ENCODE measurements at regions not wholly inside any gene's neighbourhood (a gene's known extent, or its start where the extent isn't known, plus 50 kb on each side); places are given as distances from the start of the nearest gene placed in this dataset.

DNA sequence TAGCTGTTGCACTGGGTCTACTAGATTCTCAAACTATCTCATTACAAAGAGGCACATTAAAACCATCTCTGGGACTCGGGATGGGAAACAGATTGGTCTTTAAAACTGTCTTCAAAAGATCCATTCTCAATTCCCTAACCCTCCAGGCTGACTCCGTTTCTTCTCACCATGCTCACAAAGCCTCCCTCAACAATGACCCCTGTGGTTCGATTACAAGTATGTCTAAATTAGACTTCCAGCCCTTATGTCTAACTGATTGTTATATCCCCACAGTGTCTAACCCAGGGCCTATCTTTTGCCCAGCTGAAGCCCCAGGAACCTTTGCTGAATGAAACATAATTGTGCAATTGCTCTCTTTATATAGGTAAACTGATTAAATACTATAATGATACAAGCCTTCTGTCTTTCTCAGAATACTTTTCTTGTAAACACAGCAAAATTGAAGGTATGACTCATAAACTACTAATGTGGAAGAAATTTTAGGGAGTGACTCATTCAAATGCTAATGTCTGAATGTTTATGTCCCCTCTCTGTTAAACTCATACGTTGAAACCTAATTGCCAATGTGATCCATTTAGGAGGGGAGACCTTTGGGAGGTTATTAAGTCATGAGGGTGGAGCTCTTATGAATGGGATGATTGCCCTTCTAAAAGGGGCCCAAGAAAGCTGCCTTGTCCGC, 65.6 kb upstream of the DAB1 start:
- DNase-seq, result no peak
- intact Hi-C loops (cut with DNase I), result no loop called here

DNA sequence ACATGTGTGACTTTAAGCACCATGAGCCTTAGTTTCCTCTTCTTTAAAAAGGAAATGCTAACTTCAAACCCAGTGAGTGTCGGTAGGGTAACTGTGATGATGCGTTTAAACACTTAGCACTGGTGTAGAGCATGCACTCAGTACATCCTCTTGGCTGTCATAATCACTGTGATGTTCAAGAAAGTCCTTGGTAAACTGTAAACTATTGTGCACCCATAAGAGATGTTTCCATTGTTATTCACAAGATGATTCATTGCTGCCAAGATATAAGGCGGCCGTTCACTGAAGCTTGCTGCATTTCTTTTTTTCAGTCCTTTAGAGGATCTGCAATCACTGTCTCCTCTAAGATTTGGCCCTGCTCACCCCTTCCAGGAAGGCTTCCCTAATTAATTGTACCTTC, 61.8 kb upstream of the DAB1 start:
- intact Hi-C loops (cut with DNase I), result no loop called here
- DNase-seq, result no peak

DNA sequence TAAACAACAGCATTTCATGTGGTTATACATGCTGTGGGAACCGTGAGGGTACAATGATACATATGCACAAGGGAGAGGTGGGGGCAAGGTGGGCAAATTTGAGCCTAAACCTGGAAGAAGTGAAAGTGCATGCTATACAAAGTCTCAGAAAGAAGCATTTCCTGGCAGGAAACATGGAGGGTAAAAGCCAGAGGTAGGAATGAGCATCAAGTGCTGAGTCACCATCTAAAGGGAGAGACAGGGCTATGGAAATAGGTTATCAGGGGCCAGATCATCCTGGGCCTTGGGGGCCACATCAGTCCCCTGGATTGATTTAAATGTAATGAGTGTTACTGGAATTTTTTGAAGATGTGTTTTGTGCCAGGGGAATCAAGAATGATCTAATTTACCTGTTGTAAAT, 60.1 kb upstream of the DAB1 start:
- intact Hi-C loops (cut with DNase I), result no loop called here
- DNase-seq, result no peak

DNA sequence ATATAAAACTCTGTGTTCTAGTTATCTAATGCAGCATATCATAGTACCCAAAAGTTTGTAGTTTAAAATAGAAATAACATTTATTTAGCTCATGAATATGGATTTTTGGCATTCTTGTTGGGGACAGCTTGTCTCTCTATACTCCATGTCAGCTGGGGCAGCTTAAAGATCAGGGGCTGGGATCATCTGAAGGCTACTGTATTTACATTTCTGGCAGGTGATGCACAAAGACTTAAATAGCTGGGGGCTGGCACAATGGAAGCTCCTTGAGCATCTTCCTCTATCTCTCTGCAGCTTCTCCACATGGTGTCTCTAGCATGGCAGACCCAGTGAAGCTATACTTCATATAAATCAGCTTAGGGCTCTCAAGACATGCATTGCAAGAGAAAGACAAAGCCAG, 55.6 kb upstream of the DAB1 start:
- intact Hi-C loops (cut with DNase I), result no loop called here
- DNase-seq, result no peak

DNA sequence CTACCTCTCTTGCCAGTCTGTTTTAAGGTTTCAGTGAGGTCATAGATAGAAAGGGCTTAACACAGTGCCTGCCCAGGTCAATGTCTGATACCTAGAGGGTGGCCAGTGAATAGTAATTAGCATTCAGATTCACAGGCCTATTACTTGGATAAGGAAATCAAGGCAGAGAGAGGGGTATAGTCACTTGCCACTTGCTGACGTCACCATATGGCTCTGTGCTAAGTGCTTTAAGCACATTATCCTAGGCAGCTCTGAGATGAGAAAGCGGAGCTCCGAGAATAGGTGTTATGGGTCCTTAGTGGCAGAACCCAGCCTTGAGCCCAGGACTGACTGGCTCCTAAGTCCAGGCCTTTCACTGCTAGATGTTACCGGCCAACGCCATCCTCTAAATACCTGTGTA, 51.5 kb upstream of the DAB1 start:
- no peak for DNase-seq
- intact Hi-C loops (cut with DNase I), result no loop called here

DNA sequence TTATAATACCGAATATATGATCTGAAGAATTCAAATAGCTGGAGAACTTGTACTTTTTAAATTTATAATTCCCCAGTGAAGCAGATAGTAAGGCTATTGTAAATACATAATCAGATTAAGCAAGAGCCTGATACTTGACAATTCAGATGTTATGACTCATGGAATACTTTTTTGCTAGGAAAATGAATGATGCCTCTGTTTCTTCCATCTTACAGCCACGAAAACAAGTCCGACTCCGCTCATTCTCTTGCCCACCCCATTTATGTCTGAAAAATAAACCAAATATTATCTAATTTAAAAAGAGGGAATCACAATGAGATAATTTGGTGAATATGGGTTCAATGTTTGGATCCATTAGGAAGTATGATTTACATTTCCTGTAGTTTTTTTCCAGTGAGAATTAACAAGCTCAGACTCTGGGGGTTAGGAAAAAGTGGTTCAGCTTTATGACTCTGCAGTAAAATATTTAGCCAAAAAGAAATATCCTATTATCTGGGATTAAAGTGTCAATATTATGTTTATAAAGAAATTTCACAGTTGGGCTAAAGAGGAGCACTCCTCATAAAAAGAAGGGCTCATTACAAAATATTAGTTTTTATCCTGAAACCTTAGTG, 50.4 kb upstream of the DAB1 start:
- no peak for DNase-seq
- intact Hi-C loops (cut with DNase I), result no loop called here

Data from posterior cingulate gyrus (tissue), 11 donors.